Astrocyte (in vitro differentiated cells and primary cell): ENCODE measurements at regions not wholly inside any gene's neighbourhood (a gene's known extent, or its start where the extent isn't known, plus 50 kb on each side); places are given as distances from the start of the nearest gene placed in this dataset.

ENCODE experiments used
- EZH2 ChIP-seq: IDR thresholded peaks from 2 replicates; pipeline ENCODE4 v1.6.1; 2012; ENCODE audit warnings: mild to moderate bottlenecking, low read length, inconsistent platforms; ENCODE audit not compliant: insufficient read depth
- TF ChIP-seq, protein P1 (sequence below): IDR thresholded peaks from 2 replicates; pipeline ENCODE4 v1.5.1; 2011; ENCODE audit warnings: low read depth, mild to moderate bottlenecking, inconsistent platforms, low read length, moderate library complexity; ENCODE audit not compliant: insufficient read depth

- TF ChIP-seq EZH2 = no peak
- TF ChIP-seq, protein P1, sequence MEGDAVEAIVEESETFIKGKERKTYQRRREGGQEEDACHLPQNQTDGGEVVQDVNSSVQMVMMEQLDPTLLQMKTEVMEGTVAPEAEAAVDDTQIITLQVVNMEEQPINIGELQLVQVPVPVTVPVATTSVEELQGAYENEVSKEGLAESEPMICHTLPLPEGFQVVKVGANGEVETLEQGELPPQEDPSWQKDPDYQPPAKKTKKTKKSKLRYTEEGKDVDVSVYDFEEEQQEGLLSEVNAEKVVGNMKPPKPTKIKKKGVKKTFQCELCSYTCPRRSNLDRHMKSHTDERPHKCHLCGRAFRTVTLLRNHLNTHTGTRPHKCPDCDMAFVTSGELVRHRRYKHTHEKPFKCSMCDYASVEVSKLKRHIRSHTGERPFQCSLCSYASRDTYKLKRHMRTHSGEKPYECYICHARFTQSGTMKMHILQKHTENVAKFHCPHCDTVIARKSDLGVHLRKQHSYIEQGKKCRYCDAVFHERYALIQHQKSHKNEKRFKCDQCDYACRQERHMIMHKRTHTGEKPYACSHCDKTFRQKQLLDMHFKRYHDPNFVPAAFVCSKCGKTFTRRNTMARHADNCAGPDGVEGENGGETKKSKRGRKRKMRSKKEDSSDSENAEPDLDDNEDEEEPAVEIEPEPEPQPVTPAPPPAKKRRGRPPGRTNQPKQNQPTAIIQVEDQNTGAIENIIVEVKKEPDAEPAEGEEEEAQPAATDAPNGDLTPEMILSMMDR = no peak
Measured at GRCh38 chr4:130054908-130055307, 959.0 kb downstream of the C4orf33 start.
